ENCODE measurements at regions not wholly inside any gene's neighbourhood (a gene's known extent, or its start where the extent isn't known, plus 50 kb on each side); places are given as distances from the start of the nearest gene placed in this dataset.
"Not testable (repeated sequence)": the region's sequence is repeated elsewhere in the genome, so short reads cannot be mapped to it uniquely, and the experiment has no call there.

GRCh38 chr6:19557191-19557590 lies 280.0 kb upstream of the ID4 start:
- DNase-seq (ENCODE audit: low read depth), result no peak
- no peak overlapping the region for H3K4me3 ChIP-seq (ENCODE audit: low read depth, low read length)
- TF ChIP-seq CTCF (IDR thresholded peaks at IDR 0.05; ENCODE audit: low read depth, low read length, missing control alignments), result no peak

- no peak for DNase-seq (ENCODE audit: low read depth)
- H3K4me3 ChIP-seq (ENCODE audit: low read depth, low read length), result no peak overlapping the region
- TF ChIP-seq CTCF (IDR thresholded peaks at IDR 0.05; ENCODE audit: low read depth, low read length, missing control alignments), result no peak
Measured at GRCh38 chr6:19558201-19558600, 279.0 kb upstream of the ID4 start.

- no peak for TF ChIP-seq CTCF (IDR thresholded peaks at IDR 0.05; ENCODE audit: low read depth, low read length, missing control alignments)
- no peak for DNase-seq (ENCODE audit: low read depth)
- no peak overlapping the region for H3K4me3 ChIP-seq (ENCODE audit: low read depth, low read length)
Measured at GRCh38 chr6:19558934-19559333, 278.2 kb upstream of the ID4 start.

GRCh38 chr6:19562468-19562867 lies 274.7 kb upstream of the ID4 start:
- no peak for TF ChIP-seq CTCF (IDR thresholded peaks at IDR 0.05; ENCODE audit: low read depth, low read length, missing control alignments)
- DNase-seq (ENCODE audit: low read depth), result no peak
- H3K4me3 ChIP-seq (ENCODE audit: low read depth, low read length), result no peak overlapping the region

GRCh38 chr6:19569563-19569962 lies 267.6 kb upstream of the ID4 start:
- no peak for TF ChIP-seq CTCF (IDR thresholded peaks at IDR 0.05; ENCODE audit: low read depth, low read length, missing control alignments)
- no peak overlapping the region for H3K4me3 ChIP-seq (ENCODE audit: low read depth, low read length)
- DNase-seq (ENCODE audit: low read depth), result no peak

GRCh38 chr6:19571176-19571575 lies 266.0 kb upstream of the ID4 start:
- DNase-seq (ENCODE audit: low read depth), result no peak
- no peak overlapping the region for H3K4me3 ChIP-seq (ENCODE audit: low read depth, low read length)
- TF ChIP-seq CTCF (IDR thresholded peaks at IDR 0.05; ENCODE audit: low read depth, low read length, missing control alignments), result no peak

GRCh38 chr6:19578481-19578880 lies 258.7 kb upstream of the ID4 start:
- no peak for TF ChIP-seq CTCF (IDR thresholded peaks at IDR 0.05; ENCODE audit: low read depth, low read length, missing control alignments)

GRCh38 chr6:19584207-19584606 lies 253.0 kb upstream of the ID4 start:
- not testable (repeated sequence) for DNase-seq (ENCODE audit: low read depth)

More at GRCh38 chr6:19578481-19578880, 258.7 kb upstream of the ID4 start:
- H3K4me3 ChIP-seq (ENCODE audit: low read depth, low read length), result no peak overlapping the region
- no peak for DNase-seq (ENCODE audit: low read depth)

More at GRCh38 chr6:19584207-19584606, 253.0 kb upstream of the ID4 start:
- H3K4me3 ChIP-seq (ENCODE audit: low read depth, low read length), result not testable (repeated sequence)

All from GM12864 (cell line).